Retina (tissue), 1 donor: ENCODE measurements at regions not wholly inside any gene's neighbourhood (a gene's known extent, or its start where the extent isn't known, plus 50 kb on each side); places are given as distances from the start of the nearest gene placed in this dataset.

Source experiments
- DNase-seq: peaks from one replicate; pipeline ENCODE4 v3.0.0-alpha.2; 2016

GRCh38 chr4:166498546-166498945, 625.5 kb downstream of the TLL1 start:
- DNase-seq: no peak

- DNase-seq: no peak
These were observed 626.8 kb downstream of the TLL1 start for GRCh38 chr4:166499820-166500219.

DNA sequence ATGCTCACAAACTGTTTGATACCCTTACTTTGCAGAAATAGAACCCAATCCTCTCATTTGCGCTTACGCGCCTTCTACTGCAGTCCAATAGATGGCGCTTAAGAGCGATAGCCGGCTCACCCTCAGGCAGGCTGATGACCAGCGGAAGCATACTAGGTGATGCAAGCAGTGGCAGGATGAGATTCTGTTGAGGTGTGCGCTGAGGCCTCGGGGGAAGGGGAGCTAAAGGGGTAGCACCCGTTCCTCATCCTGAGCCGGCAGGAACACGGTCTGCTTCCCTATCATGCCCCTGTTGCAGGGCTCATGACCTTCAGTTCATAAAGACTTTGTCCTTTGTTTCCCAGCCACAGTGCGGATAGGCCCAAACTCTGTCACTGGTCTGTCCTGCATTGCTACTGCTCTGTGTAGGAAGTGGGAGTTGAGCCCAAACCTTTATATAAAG, 628.9 kb downstream of the TLL1 start:
- peak; percentile 22 for DNase-seq

- no peak for DNase-seq
These were observed 629.6 kb downstream of the TLL1 start for GRCh38 chr4:166502660-166503059.

DNA sequence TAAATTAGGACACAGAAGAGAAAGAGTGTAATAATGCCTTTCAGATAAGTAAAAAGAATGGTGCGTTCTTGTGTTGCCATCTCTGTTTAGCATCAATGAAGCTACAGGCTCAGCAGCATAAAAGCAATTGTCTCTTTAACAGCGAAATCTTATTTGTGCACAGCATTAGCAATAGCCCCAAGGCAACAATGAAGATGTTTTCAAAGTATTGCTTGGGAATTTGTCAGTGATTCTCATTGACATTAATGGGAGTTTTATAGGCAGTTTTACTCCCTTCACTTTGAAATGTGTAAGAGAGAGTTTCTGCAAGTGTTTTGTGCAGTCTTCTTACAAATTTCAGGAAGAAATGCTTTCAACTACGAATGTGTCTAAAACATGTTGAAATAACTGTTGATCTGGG, 633.0 kb downstream of the TLL1 start:
- DNase-seq: peak; percentile 9

DNA sequence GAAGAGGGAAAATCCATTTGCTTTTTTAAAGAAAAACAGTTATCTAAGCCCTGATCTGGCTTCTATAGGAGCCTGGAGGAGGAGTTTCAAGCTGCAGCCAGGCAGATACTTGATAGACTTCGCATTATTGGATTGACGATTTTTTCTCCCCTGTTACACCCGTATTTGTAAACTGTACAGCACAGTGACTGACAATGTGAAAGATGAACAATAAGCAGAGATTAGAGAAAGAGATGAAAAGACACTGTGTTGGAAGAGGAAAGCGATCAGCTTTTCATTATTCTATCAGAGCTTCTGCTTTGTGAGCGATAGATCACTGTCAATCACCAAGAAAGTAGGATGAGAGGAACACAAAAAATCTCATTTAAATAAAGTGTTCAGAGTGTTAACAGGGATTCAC, 639.2 kb downstream of the TLL1 start:
- no peak for DNase-seq

GRCh38 chr4:166518315-166518714, 645.3 kb downstream of the TLL1 start:
- DNase-seq: no peak

- no peak for DNase-seq
These were observed 645.7 kb downstream of the TLL1 start for GRCh38 chr4:166518776-166519175.

DNA sequence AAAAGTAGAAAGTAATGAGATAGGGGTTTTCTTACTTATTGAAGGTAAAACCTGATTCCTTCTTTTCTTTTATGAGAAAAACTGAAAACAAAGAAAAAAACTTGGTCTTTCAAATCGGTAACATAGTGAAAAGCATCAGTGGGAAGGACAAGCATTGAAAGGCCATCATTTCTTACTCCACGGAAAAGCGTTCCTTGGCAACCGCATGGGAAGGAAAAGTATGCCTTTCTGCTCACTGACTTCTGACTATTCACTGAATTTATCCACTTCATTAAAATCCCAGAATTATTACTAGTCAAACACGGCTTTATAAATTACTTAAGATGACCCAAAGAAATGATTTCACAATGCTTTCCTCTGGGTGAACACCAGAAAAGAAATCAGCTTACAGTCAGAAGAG, 646.7 kb downstream of the TLL1 start:
- no peak for DNase-seq

DNA sequence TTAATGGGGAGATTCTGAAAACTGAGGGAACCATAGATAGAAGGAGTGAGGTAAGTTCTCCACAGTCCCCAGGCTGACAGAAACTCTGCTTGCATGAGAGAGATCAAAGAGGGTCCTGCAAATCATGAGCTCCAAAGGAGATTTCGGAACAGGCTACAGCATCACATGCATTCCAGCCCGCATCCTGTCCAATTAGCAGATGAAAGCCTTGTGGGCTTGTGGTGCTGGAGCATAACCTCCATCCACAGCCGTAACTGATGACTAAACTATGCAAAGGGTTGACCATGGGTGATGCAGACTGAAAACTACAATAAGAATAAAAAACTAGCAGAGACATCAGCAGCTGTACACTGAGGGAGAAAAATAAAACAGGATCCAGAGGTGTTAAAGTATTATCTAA, 654.5 kb downstream of the TLL1 start:
- no peak for DNase-seq

DNA sequence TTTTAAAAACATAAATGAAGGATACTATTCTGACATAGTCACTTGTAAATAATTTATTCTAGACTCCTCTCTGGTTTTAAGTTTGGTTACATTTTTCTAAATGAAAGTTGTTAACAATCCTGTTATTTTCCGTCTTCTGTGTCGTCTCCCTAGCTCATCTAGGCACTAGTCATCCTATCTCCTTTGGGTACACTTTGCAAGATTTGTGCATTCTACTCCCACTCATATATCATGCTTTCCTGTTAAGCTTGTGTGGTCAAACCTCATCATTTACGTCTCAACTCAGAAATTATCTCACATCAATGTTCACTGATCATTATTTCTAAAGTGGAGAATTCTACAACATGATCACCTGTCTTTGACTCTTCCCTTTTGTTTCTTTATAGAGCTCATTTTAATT, 658.7 kb downstream of the TLL1 start:
- DNase-seq: no peak

DNA sequence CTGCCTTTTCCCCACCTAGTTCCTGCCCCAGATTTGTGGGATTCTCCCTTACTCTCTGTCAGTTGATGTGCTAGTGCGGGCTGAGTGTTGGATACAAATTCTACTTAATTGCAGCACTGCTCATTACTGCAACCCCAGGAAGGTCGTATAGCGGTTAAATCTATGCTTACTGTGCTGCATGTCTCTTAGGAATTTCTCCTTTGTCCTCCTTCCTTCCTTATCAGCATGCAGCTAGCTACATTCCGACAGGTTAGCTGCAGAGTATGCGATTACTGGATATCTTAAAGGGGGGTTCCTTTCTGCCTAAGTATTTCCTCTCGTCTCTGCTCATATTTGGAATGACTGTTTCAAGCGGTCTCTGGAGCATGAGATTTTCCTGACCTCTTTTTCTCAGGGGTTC, 662.8 kb downstream of the TLL1 start:
- no peak for DNase-seq

- no peak for DNase-seq
These were observed 665.5 kb downstream of the TLL1 start for GRCh38 chr4:166538491-166539005.

DNA sequence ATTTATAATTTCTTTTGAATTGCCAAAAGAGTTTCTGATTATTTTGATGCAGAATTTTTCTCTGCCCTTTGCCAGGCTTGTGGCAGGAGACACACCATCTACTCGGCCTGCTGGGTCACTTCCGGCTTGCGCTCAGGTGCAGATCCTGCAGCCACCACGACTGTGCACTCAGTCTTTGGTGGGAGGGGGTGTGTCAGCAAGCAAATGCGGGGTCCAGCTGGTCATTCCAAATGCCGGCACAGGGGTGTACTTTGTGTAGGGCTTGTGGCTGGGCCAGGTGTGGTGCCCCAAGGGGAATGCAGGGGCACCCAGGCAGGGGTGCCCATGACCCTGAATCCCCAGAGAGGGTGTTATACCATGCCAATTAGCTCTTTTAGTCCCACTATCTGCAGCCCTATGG, 673.0 kb downstream of the TLL1 start:
- DNase-seq: no peak

GRCh38 chr4:166577639-166578038, 656.7 kb downstream of the SPOCK3 start:
- DNase-seq: no peak

GRCh38 chr4:166585491-166585890, 648.8 kb downstream of the SPOCK3 start:
- DNase-seq: no peak

- DNase-seq: peak; percentile 26
These were observed 639.9 kb downstream of the SPOCK3 start for GRCh38 chr4:166594326-166594946.

- no peak for DNase-seq
These were observed 634.0 kb downstream of the SPOCK3 start for GRCh38 chr4:166600264-166600663.

- DNase-seq: no peak
These were observed 632.2 kb downstream of the SPOCK3 start for GRCh38 chr4:166602068-166602467.

GRCh38 chr4:166622425-166622977, 611.8 kb downstream of the SPOCK3 start:
- DNase-seq: no peak

DNA sequence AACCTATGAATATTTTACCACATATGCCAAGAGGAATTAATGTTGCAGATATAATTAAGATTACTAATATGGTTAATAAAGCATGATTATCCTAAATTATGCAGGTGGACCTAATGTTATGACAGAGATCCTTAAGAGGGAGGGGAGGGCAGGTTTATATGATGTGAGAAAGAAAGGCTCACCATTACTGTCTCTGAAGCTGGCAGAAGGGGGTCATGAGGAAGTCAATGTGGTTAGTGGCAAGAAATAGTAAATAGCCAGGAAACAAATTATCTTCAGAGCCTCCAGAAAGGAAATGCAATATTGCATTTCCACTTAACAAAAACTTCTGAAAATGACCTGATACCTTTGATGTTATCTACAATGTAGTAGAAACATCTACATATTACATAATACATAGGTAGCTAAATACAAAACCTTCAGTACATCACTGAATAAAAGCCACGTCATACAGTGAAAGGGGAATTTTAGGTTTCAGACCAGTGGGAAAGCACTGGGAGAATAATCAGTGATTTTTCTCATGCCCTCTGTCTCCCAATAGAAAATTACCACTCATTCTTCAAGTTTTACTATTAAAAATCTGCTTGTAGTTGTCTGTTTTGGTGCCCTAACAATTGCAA, 609.2 kb downstream of the SPOCK3 start:
- no peak for DNase-seq

GRCh38 chr4:166628454-166628853, 605.8 kb downstream of the SPOCK3 start:
- DNase-seq: no peak

GRCh38 chr4:166635367-166635766, 598.9 kb downstream of the SPOCK3 start:
- DNase-seq: no peak

DNA sequence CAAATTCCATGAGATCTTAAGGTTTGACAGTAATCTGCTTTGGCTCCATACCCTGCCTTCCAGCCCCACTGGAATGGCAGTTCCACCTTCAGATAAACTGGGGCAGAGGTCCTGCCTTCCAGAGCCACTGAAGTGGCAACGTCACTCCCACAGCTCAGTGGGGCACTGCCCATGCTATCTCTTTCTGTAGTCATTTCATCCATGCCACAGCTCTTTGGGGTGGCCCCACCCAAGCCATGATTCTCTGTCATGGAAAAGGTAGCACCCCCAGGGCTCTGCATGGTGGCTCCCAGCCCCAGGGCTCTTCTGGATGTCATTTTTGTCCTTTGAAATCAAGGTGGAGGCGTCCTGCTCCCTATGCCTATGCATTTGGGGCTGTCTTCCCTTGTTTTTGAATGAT, 596.5 kb downstream of the SPOCK3 start:
- DNase-seq: no peak

DNA sequence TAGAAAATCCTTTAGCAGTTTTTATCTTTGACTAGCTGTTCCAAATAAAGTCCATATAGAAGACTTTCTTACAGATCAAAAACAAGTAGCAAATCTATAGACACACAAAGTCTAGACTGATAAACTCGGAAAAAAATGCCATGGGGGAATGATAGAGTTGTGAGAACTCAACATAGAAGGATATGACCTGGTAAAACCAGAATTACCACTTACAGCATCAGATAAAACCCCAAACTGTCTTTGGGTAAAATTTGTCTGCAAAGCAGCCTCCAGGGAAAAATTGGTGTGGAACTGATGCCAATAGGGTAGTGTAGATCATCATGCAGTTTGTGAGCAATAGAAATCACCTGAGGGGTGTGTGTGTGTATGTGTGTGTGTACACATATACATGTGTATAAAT, 579.1 kb downstream of the SPOCK3 start:
- DNase-seq: no peak
